HepG2 (cell line): ENCODE measurements at regions not wholly inside any gene's neighbourhood (a gene's known extent, or its start where the extent isn't known, plus 50 kb on each side); places are given as distances from the start of the nearest gene placed in this dataset.

Experiments
- ATAC-seq: fragments of 200-7000 bp; cut with Tn5 transposase; 3 replicates; pipeline ENCODE4 v1.9.1; 2020; ENCODE audit warnings: mild to moderate bottlenecking, moderate library complexity
- BruUV-seq: library from RNA; stranded (reverse); fragments of 400-500 nt; replicated peaks from 2 replicates; lab custom pipeline; 2021; lab: Mats Ljungman, UMichigan
- CTCF ChIA-PET: fragments of 300-600 bp; formaldehyde crosslinking; extraction: SDS; loops from one replicate; lab custom pipeline; 2021; ENCODE audit warnings: low total read pairs, inconsistent platforms, low intra/inter-chr PET ratio; lab: Yijun Ruan, JAX
- POLR2A ChIA-PET: fragments of 350-600 bp; sonication (Branson Sonifier 250); formaldehyde crosslinking; loops from one replicate; lab custom pipeline; 2020; ENCODE audit warnings: antibody characterized with exemption, inconsistent platforms; lab: Yijun Ruan, JAX
- DNase-seq: peaks from one replicate; pipeline ENCODE4 v3.0.0-alpha.2; 2015; ENCODE audit warnings: low spot score
- FAIRE-seq: peaks from 3 replicates; lab custom pipeline; 2011; peaks lifted over from hg19 to GRCh38; lab: Jason Lieb, UNC
- H2AFZ ChIP-seq: one replicate; pipeline ENCODE4 v1.6.1; 2011; ENCODE audit warnings: low read length, inconsistent platforms
- H3K27ac ChIP-seq: fragments of 300-600 bp; 3 replicates; pipeline ENCODE4 v1.8.0; 2011; ENCODE audit warnings: mixed run types, mild to moderate bottlenecking, mixed read lengths, low read length, inconsistent platforms; ENCODE audit not compliant: insufficient read depth; ENCODE audit errors: extremely low read length
- H3K27me3 ChIP-seq, 2 experiments: fragments of 200-600 bp in 1 of 2; 2 replicates in 1 of 2; 3 replicates in 1 of 2; pipeline versions ENCODE4 v1.6.0 to v1.8.0; 2011; ENCODE audit warnings: low read length in 2 of 2, mild to moderate bottlenecking in 2 of 2, moderate library complexity in 2 of 2, inconsistent platforms in 1 of 2; ENCODE audit not compliant: insufficient read depth in 2 of 2, control insufficient read depth in 1 of 2
- H3K36me3 ChIP-seq, 2 experiments: fragments of 200-600 bp in 1 of 2; replicated peaks in 1 of 2; 2 replicates in 1 of 2; 3 replicates in 1 of 2; pipeline versions ENCODE4 v1.5.1 to v1.8.0; 2011; ENCODE audit warnings: low read length in 2 of 2, inconsistent platforms in 1 of 2; ENCODE audit not compliant: insufficient read depth in 2 of 2, control insufficient read depth in 1 of 2
- H3K4me1 ChIP-seq: 2 replicates; pipeline ENCODE4 v1.5.1; 2012; ENCODE audit warnings: low read length, inconsistent platforms; ENCODE audit not compliant: insufficient read depth
- H3K4me2 ChIP-seq: 2 replicates; pipeline ENCODE4 v1.6.0; 2011; ENCODE audit warnings: low read depth, low read length, inconsistent platforms
- H3K4me3 ChIP-seq, 3 experiments: fragments of 200-600 bp in 1 of 3; sonication (generic), shearing (Covaris generic) in 1 of 3; replicated peaks in 1 of 3; 2 replicates each; pipeline ENCODE4 v1.5.1; 2011 to 2016; ENCODE audit warnings: low read length in 3 of 3, inconsistent platforms in 2 of 3, low read depth in 2 of 3, mild to moderate bottlenecking in 2 of 3, control low read depth in 1 of 3, mixed read lengths in 1 of 3; ENCODE audit not compliant: insufficient read depth in 1 of 3
- H3K79me2 ChIP-seq: one replicate; pipeline ENCODE4 v1.6.1; 2011; ENCODE audit warnings: low read length, inconsistent platforms; ENCODE audit not compliant: insufficient read depth
- H3K9ac ChIP-seq: 2 replicates; pipeline ENCODE4 v1.6.0; 2011; ENCODE audit warnings: mild to moderate bottlenecking, low read depth, low read length, inconsistent platforms; ENCODE audit not compliant: insufficient read depth
- H3K9me3 ChIP-seq: 2 replicates; pipeline ENCODE4 v1.5.1; 2012; ENCODE audit warnings: mild to moderate bottlenecking, low read length
- H4K20me1 ChIP-seq: 2 replicates; pipeline ENCODE4 v1.6.0; 2011; ENCODE audit warnings: inconsistent platforms, mild to moderate bottlenecking, low read length, moderate library complexity; ENCODE audit not compliant: insufficient read depth
- TOE1 ChIP-seq: sonication (generic); formaldehyde crosslinking; IDR thresholded peaks from 2 replicates; pipeline ENCODE4 v1.4.0; 2020; ENCODE audit warnings: mild to moderate bottlenecking, missing genetic modification reagents
- ZBTB8A ChIP-seq: sonication (generic); formaldehyde crosslinking; IDR thresholded peaks from 2 replicates; pipeline ENCODE4 v1.4.0; 2020; ENCODE audit warnings: mild to moderate bottlenecking, low read depth, missing genetic modification reagents, borderline replicate concordance
- ZNF362 ChIP-seq: sonication (generic); formaldehyde crosslinking; IDR thresholded peaks from 2 replicates; pipeline ENCODE4 v1.4.0; 2020; ENCODE audit warnings: missing genetic modification reagents, mild to moderate bottlenecking, borderline replicate concordance
- ZNF556 ChIP-seq: sonication (generic); formaldehyde crosslinking; IDR thresholded peaks from 2 replicates; pipeline ENCODE4 v1.4.0; 2020; ENCODE audit warnings: mild to moderate bottlenecking, missing genetic modification reagents, borderline replicate concordance
- ZNF577 ChIP-seq: sonication (generic); formaldehyde crosslinking; IDR thresholded peaks from 2 replicates; pipeline ENCODE4 v1.4.0; 2020; ENCODE audit warnings: mild to moderate bottlenecking, low read depth, missing genetic modification reagents, borderline replicate concordance
- WGBS: methylation state at CpG from one replicate; pipeline ENCODE4 v1.1.6; 2017; ENCODE audit warnings: low lambda C conversion rate; 5-methylcytosine and 5-hydroxymethylcytosine counted together
- in situ Hi-C: cut with HindIII; loops from 2 replicates; pipeline ENCODE4 v1.10.0; 2017; ENCODE audit warnings: low pct_unique_long_range_greater_than_20kb; ENCODE audit not compliant: extremely low pct_ligation_motif_present
- intact Hi-C: fragments of 100-400 bp; cut with micrococcal nuclease; formaldehyde crosslinking; loops from one replicate; pipeline ENCODE4 v1.10.0; 2022; ENCODE audit not compliant: unreplicated experiment
- TF ChIP-seq, protein P1 (sequence below): fragments of 450-650 bp; IDR thresholded peaks from 2 replicates; pipeline ENCODE4 v1.6.1; 2016

- Histone ChIP-seq H3K27me3 (no peaks in the 10 kb centered on the region), H3K4me1 (no peaks in the 10 kb centered on the region), H3K79me2 (no peaks in the 10 kb centered on the region), H3K4me3 (no peak overlapping the region), H4K20me1 (no peaks in the 10 kb centered on the region), H2AFZ (no peak overlapping the region), H3K27ac (no peak overlapping the region), H3K4me2 (no peak overlapping the region), H3K9me3 (no peaks in the 10 kb centered on the region), H3K9ac (no peak overlapping the region), H3K36me3 (no peaks in the 10 kb centered on the region)
- 0% methylated on average over 1 of the region's 1 CpG for WGBS
- no peak for ATAC-seq
- no peak for FAIRE-seq
- TF ChIP-seq ZNF362 (no peak), ZNF556 (CRISPR knock-in tag) (no peak), TOE1 (no peak), ZBTB8A (CRISPR knock-in tag) (no peak), ZNF577 (CRISPR knock-in tag) (no peak)
- TF ChIP-seq, protein P1, sequence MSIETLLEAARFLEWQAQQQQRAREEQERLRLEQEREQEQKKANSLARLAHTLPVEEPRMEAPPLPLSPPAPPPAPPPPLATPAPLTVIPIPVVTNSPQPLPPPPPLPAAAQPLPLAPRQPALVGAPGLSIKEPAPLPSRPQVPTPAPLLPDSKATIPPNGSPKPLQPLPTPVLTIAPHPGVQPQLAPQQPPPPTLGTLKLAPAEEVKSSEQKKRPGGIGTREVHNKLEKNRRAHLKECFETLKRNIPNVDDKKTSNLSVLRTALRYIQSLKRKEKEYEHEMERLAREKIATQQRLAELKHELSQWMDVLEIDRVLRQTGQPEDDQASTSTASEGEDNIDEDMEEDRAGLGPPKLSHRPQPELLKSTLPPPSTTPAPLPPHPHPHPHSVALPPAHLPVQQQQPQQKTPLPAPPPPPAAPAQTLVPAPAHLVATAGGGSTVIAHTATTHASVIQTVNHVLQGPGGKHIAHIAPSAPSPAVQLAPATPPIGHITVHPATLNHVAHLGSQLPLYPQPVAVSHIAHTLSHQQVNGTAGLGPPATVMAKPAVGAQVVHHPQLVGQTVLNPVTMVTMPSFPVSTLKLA, result no peak
- no peak for DNase-seq
- ChIA-PET CTCF (no interaction called here), POLR2A (no interaction called here)
- BruUV-seq, result no TSS peak
- in situ Hi-C loops, result no loop called here
- intact Hi-C loops, result no loop called here
Observed at GRCh38 chrX:116276261-116276660, 105.7 kb downstream of the AGTR2 start.
